Mucosa of rectum (tissue), 2 donors: ENCODE measurements at regions not wholly inside any gene's neighbourhood (a gene's known extent, or its start where the extent isn't known, plus 50 kb on each side); places are given as distances from the start of the nearest gene placed in this dataset.
"Not testable (repeated sequence)": the region's sequence is repeated elsewhere in the genome, so short reads cannot be mapped to it uniquely, and the experiment has no call there.

Experiments
- H3K27ac ChIP-seq, 2 donors: one replicate each; pipeline ENCODE4 v1.7.0; 2013; ENCODE audit warnings: inconsistent platforms in 2 of 2, low read depth in 2 of 2, low read length in 2 of 2
- H3K27me3 ChIP-seq, 2 donors: one replicate each; pipeline ENCODE4 v1.7.0; 2013; ENCODE audit warnings: low read length in 2 of 2; ENCODE audit not compliant: control insufficient read depth in 2 of 2, insufficient read depth in 2 of 2
- H3K36me3 ChIP-seq, 2 donors: one replicate each; pipeline ENCODE4 v1.7.0; 2013; ENCODE audit warnings: low read length in 2 of 2; ENCODE audit not compliant: control insufficient read depth in 2 of 2, insufficient read depth in 2 of 2
- H3K4me1 ChIP-seq, 2 donors: one replicate each; pipeline ENCODE4 v1.7.0; 2013; ENCODE audit warnings: low read length in 2 of 2, mild to moderate bottlenecking in 1 of 2; ENCODE audit not compliant: control insufficient read depth in 2 of 2, insufficient read depth in 2 of 2
- H3K4me3 ChIP-seq, 2 donors: one replicate each; pipeline ENCODE4 v1.7.0; 2013; ENCODE audit warnings: low read length in 2 of 2
- H3K9ac ChIP-seq, 2 donors: one replicate each; pipeline ENCODE4 v1.7.0; 2013; ENCODE audit warnings: low read length in 2 of 2, low read depth in 1 of 2, mild to moderate bottlenecking in 1 of 2
- H3K9me3 ChIP-seq, 2 donors: one replicate each; pipeline ENCODE4 v1.7.0; 2013; ENCODE audit warnings: low read length in 2 of 2; ENCODE audit not compliant: control insufficient read depth in 2 of 2
- donor health status: healthy.
- donor health status: Normal muscosa, but diverticular disease.

DNA sequence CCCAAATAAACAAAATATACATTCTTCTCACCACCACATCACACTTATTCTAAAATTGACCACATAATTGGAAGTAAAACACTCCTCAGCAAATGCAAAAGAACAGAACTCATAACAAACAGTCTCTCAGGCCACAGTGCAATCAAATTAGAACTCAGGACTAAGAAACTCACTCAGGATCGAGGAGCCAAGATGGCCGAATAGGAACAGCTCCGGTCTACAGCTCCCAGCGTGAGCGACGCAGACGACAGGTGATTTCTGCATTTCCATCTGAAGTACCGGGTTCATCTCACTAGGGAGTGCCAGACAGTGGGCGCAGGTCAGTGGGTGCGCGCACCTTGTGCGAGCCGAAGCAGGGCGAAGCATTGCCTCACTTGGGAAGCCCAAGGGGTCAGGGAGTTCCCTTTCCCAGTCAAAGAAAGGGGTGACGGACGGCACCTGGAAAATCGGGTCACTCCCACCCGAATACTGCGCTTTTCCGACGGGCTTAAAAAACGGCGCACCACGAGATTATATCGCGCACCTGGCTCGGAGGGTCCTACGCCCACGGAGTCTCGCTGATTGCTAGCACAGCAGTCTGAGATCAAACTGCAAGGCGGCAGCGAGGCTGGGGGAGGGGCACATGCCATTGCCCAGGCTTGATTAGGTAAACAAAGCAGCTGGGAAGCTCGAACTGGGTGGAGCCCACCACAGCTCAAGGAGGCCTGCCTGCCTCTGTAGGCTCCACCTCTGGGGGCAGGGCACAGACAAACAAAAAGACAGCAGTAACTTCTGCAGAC is 183.2 kb downstream of the ETV1 start:
- H3K4me3 ChIP-seq, H3K36me3 ChIP-seq, H3K9me3 ChIP-seq, H3K4me1 ChIP-seq, H3K9ac ChIP-seq, H3K27ac ChIP-seq, H3K27me3 ChIP-seq: not testable (repeated sequence)

DNA sequence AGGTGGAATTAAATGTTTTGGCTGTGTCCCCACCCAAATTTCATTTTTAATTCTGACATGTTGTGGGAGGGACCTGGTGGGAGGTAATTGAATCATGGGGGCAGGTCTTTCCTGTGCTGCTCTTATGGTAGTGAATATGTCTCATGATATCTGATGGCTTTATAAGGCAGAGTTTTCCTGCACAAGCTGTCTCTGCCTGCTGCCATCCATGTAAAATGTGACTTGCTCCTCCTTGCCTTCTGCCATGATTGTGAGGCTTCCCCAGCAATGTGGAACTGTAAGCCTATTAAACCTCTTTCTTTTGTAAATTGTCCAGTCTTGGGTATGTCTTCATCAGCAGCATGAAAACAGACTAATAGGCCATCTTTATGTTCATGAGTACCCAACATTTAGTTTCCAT is 172.2 kb downstream of the ETV1 start:
- not testable (repeated sequence) for H3K4me1 ChIP-seq, H3K4me3 ChIP-seq, H3K27ac ChIP-seq, H3K36me3 ChIP-seq, H3K9ac ChIP-seq, H3K27me3 ChIP-seq, H3K9me3 ChIP-seq

DNA sequence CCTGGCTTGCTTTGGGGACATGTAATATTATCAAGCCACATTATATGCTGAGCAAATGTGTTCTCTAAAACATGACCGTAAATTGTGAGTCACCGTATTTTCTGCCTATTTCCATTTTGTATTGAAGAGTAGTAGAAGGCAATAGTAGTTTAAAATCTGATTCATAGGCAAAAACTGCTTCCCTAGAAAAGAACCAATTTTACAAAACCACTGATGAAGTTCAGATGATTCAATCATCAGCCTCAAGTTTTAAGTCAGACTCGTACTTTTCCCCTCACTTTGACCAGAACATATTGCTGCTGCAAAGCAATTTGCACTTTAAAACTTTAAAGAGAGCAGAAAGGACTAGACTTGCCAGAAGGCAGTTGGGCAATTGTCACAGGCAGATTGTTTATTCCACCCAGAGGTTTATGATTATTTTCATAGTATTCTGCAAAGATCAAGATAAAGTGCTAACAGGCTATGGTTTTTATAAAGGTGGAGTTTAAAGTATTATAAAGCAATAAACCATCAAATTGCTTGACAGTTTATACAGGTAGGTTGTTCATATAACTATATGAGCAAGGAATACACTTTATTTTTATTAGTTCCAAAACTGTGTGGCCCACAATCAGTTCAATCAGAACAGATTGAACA is 168.2 kb downstream of the ETV1 start:
- Histone ChIP-seq H3K9ac (no peak overlapping the region), H3K4me3 (peak overlapping the region in 1 of 2 donors; percentile 5), H3K9me3 (peaks cover 0 to 6% of the 10 kb centered on the region in 2 donors), H3K36me3 (no peaks in the 10 kb centered on the region), H3K27me3 (no peaks in the 10 kb centered on the region), H3K4me1 (peaks cover 6 to 20% of the 10 kb centered on the region in 2 donors), H3K27ac (no peak overlapping the region)

DNA sequence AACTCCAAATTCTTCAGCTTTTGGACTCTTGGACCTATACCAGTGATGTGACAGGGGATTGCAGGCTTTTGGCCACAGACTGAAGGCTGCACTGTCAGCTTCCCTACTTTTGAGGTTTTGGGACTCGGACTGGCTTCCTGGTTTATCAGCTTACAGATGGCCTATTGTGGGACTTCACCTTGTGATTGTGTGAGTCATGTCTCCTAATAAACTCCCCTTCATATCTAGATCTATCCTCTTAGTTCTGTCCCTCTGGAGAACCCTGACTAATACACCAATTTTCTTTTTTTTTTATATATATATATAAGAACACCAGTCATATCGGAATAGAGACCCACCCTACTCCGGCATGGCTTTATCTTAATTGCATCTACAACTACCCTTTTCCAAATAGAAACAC is 166.8 kb downstream of the ETV1 start:
- Histone ChIP-seq H3K4me1 (peaks cover 6 to 20% of the 10 kb centered on the region in 2 donors), H3K27me3 (no peaks in the 10 kb centered on the region)

DNA sequence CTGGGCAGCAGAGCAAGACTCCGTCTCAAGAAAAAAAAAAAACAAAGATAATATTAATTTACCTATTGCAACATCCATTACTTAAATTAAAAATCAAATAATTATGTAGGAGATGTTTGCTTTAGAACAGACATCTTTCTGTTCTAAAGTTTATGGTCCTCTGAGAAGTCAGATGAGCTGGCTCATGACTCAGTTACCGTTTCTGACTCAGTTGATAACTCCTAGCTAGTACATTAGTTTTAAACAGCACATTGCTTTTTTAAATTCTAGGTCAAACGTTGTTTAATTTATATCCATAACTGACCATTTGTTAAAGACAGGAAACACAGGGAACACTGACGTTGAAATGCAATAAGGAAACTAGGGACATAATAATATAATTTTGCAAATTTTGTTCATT is 162.7 kb downstream of the ETV1 start:
- Histone ChIP-seq H3K9ac (no peak overlapping the region), H3K4me3 (no peak overlapping the region), H3K4me1 (peaks cover 6 to 15% of the 10 kb centered on the region in 2 donors), H3K36me3 (no peaks in the 10 kb centered on the region), H3K9me3 (no peaks in the 10 kb centered on the region), H3K27ac (no peak overlapping the region), H3K27me3 (no peaks in the 10 kb centered on the region)

More for the DNA sequence above, 166.8 kb downstream of the ETV1 start:
- Histone ChIP-seq H3K9ac (no peak overlapping the region), H3K27ac (no peak overlapping the region), H3K9me3 (peaks cover 0 to under 1% of the 10 kb centered on the region in 2 donors), H3K36me3 (no peaks in the 10 kb centered on the region), H3K4me3 (no peak overlapping the region)

DNA sequence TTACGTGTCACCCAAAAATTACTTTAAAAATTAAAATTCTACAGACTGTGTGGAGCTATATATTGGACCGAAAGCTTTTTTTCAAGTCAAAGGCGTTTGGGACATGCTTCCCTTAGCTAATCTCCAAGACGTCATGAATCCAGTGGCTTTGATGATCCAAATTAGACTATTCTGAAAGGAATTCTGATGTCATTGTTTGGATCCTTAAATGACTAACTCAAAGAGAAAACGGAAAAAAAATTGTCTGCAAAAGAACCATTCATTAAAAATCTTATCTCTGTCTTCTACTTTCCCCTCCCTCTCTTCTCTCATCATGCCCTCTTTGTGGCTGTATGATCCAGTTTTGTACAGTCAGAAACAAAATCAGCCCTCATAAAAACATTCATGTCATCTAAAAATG is 161.8 kb downstream of the ETV1 start:
- Histone ChIP-seq H3K27me3 (no peaks in the 10 kb centered on the region), H3K36me3 (no peaks in the 10 kb centered on the region), H3K9ac (no peak overlapping the region), H3K9me3 (no peaks in the 10 kb centered on the region), H3K27ac (no peak overlapping the region), H3K4me1 (peaks cover 0 to 6% of the 10 kb centered on the region in 2 donors), H3K4me3 (no peak overlapping the region)

DNA sequence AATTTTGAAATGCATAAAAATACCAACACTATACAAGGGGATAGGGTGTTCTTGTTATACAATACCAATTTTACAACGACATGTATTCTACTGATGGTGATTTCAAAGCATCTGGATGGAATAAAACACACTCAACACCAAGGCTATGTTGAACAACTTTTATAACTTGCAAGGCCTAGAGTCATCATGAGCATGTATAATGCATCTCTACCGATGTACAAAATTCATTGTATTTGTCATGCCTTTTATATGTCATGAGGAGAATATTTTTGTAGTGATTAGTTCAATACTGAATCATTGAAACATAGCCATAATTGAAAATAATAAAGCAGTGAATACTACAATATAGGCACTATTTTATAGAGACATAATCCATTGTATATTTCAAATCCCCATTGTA is 160.2 kb downstream of the ETV1 start:
- H3K27me3 ChIP-seq = no peaks in the 10 kb centered on the region
- H3K27ac ChIP-seq = no peak overlapping the region
- peaks cover 0 to 3% of the 10 kb centered on the region in 2 donors for H3K4me1 ChIP-seq
- H3K9me3 ChIP-seq = no peaks in the 10 kb centered on the region
- H3K36me3 ChIP-seq = no peaks in the 10 kb centered on the region
- H3K4me3 ChIP-seq = no peak overlapping the region
- H3K9ac ChIP-seq = no peak overlapping the region

DNA sequence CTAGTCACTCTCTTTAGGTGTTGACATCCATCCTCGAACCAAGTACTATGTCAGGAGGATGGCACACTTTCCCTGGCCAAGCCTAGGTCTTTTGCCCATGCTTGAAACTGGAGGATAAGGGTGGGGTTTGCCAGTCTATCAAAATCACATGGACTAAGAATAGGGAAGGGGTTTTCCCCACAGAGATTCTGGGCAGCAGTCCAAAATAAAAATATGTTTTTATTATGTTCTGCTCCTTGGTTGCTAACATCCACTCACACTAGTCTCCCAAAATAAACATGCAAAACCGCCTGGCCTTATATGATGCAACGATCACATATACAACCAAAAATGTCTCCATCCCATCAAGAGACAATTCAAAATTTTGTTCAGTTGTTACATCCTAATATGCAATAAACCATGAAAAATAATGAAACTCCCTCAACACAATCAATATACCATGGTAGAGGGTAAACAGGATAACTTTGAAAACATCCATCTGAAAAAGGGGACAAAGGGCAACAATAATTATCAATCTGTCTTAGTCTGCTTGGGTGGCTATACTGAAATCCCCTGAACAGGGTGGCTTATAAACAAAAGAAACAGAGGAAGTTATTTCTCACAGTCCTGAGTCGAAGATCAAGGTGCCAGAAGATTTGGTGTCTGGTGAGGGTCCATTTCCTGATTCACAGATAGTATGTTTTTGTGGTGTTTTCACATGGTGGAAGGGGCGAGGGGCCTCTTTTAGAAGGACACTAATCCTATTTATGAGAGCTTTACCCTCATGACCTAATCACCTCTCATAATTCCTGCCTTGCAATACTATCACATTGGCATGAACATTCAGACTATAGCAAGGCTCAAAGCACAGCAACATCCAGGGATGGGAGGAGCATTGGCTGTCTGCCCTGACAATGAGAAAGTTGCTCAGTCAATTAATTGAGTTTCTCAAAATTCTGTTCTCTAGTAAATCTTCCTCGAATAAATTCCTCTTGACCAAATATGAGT is 159.3 kb downstream of the ETV1 start:
- H3K36me3 ChIP-seq = no peaks in the 10 kb centered on the region
- no peaks in the 10 kb centered on the region for H3K27me3 ChIP-seq
- no peak overlapping the region for H3K27ac ChIP-seq
- no peaks in the 10 kb centered on the region for H3K9me3 ChIP-seq
- H3K9ac ChIP-seq = no peak overlapping the region
- no peaks in the 10 kb centered on the region for H3K4me1 ChIP-seq
- H3K4me3 ChIP-seq = no peak overlapping the region

DNA sequence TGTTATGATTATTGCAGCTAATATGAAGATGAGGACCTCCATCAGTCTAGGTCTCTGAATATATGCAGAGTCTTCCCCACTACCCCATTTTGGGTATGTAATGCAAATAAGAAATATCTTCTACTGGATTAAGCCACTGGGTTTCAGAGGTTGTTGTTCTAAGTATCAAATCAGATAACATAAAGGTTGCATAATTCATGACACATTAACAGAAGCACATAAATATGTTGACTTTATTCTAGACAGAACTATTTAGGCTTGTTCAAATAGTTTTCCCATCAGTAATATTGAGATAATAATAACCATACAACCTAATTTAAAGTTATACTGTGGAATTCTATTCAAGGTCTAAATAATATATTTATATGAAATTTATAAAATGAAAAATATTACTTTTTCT is 157.1 kb downstream of the ETV1 start:
- Histone ChIP-seq H3K4me3 (no peak overlapping the region), H3K9me3 (no peaks in the 10 kb centered on the region), H3K9ac (no peak overlapping the region), H3K27me3 (no peaks in the 10 kb centered on the region), H3K4me1 (no peaks in the 10 kb centered on the region), H3K36me3 (no peaks in the 10 kb centered on the region), H3K27ac (no peak overlapping the region)

DNA sequence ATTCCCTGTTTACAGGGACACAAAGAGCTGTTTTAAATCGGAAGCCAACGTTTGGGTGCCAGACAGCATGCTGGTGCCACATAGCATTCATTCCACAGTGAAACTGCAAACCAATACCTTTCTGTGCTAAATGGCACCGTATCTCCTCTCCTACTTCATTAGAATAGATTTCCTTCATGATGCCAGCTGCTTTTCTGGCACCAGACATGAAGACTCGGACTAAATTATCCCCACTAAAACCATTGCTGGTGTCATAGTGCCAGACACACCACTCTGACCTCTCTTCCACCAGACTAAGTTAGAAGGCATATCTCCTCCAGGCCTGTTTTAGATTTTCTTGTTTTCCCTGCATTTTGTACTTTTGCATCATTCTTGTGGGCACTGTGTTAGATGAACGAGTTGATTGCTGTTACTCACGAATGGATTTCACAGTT is 155.1 kb downstream of the ETV1 start:
- no peak overlapping the region for H3K27ac ChIP-seq
- H3K9ac ChIP-seq = no peak overlapping the region
- H3K36me3 ChIP-seq = no peaks in the 10 kb centered on the region
- no peaks in the 10 kb centered on the region for H3K9me3 ChIP-seq
- H3K4me1 ChIP-seq = no peaks in the 10 kb centered on the region
- no peaks in the 10 kb centered on the region for H3K27me3 ChIP-seq
- no peak overlapping the region for H3K4me3 ChIP-seq
